ENCODE measurements at regions not wholly inside any gene's neighbourhood (a gene's known extent, or its start where the extent isn't known, plus 50 kb on each side); places are given as distances from the start of the nearest gene placed in this dataset.
A peak's percentile ranks its signal among the peaks of the same experiment; 100 is the strongest.

DNA sequence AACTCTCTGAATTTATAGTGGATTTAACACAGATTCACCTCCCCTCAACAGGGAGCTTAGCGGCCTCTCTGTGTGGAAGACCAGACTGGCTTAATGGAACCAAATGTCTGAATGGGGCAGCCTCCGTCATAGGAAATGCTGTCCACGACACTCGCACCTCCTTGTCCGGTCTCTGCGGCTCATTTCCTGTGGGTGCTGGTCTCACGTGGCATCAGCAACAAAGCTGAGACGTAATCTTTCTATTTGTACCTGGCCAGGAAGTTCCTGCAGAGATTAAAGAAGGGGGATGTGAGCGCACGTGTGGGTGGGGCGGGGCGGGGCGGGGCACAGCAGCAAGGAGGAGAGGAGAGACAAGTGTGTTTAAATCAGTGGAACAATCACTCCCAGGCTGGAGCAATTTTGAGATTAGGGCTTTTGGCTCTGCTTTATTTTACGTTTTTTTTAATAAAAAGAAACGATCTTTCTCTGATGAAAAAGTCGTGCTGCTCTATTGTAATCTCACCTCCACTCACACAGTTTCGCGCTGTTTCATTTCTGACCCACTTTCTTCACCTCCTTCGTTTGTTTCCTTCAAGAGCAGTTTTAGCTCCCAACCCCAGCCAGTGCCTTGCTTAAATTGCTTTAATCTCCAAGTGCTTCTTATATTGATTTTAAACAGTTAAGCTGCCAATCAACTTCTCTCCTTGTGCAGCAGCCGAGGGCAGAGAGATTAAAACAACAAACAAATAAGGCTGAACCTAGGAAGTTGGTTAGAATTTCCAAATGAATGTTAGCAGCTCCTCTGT, 132.2 kb upstream of the ASTN2 start:
- DNase-seq = no peak

- no peak for DNase-seq
These were observed 131.0 kb upstream of the ASTN2 start for GRCh38 chr9:117545846-117546245.

GRCh38 chr9:117543089-117543488, 128.2 kb upstream of the ASTN2 start:
- no peak for DNase-seq

- no peak for DNase-seq
These were observed 127.2 kb upstream of the ASTN2 start for GRCh38 chr9:117542021-117542420.

GRCh38 chr9:117541181-117541580, 126.3 kb upstream of the ASTN2 start:
- DNase-seq = no peak

GRCh38 chr9:117535973-117536372, 121.1 kb upstream of the ASTN2 start:
- no peak for DNase-seq

DNA sequence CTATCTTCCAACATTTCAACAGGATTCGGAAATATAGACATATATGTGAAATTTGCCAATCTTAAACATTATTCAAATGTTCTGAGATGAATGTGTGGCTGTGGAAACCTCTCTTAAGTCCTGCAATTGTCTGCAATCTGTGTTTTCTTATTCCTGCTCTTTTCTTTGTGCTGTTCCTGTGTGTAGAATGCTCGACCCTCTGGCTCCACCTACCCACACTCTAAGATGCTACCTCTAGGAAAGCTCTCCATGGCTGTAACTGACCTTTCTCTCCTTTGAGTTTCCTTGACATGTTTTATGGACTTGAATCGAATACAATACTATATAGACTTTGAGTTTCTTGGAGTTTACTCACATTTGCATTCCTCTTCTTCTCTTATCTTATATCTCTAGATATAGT, 120.6 kb upstream of the ASTN2 start:
- no peak for DNase-seq

- no peak for DNase-seq
These were observed 113.4 kb upstream of the ASTN2 start for GRCh38 chr9:117528225-117528624.

GRCh38 chr9:117526674-117527073, 111.8 kb upstream of the ASTN2 start:
- no peak for DNase-seq

- no peak for DNase-seq
These were observed 108.8 kb upstream of the ASTN2 start for GRCh38 chr9:117523531-117524153.

DNA sequence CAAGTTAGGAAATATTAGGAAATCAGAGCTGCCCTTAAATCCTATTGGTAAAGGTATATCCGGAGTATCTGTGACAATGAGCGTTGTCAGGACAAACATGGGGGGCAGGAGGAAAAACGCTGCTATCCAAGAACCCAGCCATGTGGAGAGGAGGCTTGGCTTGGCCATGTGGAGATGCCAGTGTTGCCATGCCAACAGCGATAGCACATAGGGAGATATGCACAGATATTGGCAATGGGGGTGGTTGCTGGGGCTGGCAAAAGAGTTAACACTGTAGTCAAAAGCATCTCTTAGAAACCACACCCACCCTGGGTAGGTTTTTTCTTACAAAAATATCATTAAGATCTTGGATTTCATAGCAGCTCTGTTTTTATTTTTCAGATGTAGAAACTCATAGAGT, 106.4 kb upstream of the ASTN2 start:
- no peak for DNase-seq

DNA sequence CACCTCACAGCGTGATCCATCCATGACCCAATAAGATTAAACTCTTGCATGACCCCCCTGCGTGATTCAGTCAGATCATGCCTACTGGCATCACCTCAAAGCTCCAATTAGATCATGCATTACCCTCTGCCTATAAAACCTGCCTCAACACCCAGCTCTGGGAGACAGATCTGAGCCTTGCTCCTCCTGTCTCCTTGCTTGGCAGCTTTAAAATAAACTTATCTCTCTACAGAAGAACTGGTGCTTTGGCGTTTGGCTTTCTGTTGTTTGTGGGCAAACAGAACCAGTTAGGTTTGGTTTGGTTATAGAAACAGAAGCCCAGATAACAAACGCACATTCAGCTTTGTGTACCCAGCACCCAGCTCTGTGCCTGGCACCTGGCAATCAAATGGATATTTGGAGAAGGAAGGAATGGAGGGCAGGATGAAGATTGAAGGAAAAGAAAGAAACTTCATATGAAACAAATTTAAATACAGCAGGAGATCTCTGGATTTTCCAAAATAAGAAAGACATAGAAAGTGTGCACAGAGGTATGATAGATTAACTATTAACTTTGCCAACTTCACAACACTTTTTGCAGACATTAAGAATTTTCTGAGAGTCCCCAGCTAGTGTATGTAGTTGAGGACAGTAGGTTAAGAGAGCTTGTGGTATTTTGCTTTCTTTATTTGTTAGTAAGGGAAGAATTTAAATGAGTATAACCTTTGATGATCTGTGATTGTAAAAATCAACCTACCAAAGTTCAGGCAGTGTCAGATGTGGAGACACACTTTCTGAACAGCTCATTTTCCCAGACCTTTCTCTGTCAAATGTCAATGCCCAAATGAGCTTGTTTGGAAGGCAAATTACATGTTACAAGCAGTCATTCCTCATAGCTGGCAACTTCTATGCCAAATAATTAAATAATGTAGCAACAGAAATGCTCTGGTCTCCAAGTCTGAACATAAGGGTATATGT, 102.1 kb upstream of the ASTN2 start:
- DNase-seq = no peak

DNA sequence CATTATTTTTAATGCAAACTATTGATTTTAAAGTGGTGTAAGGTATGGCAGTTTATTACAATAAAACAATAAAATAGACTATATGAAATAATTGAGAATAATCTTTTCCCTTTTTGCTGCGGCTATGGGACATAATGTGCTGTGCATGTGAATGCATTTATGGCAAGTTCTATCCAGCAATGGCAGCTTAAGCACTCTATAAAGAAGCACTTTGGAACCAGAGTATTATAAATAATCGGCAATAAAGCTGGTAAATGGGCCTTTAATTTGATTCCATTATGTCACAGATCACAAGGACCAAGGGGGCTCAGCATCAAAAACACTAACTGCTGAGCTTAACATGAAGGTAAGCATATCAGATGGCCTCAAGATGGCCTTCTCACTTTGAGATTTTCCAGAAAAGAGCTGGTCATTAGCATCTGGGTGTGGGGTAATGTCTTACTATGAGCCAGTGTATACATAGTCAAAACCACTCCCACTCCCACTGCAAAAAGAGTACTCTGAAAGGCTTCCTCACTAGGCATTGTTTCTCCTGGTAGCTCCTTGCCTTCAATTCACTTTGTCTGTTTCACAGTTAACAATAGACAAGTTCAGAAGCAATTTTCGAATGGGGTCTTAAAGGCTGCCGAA, 97.1 kb upstream of the ASTN2 start:
- DNase-seq = no peak

DNA sequence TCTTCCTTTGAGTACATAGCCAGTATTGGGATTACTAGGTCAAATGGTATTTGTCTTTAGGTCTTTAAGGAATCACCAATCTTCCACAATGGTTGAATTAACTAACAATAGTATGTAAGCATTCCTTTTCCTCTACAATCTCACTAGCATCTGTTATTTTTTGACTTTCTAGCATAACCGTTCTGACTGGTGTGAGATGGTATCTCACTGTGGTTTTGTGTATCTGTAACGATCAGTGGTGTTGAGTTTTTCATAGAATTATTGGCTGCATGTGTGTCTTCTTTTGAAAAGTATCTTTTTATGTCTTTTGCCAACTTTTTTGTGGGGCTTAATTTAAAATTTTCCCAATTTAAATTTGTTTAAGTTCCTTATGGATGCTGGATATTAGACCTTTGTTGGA, 81.5 kb upstream of the ASTN2 start:
- no peak for DNase-seq

DNA sequence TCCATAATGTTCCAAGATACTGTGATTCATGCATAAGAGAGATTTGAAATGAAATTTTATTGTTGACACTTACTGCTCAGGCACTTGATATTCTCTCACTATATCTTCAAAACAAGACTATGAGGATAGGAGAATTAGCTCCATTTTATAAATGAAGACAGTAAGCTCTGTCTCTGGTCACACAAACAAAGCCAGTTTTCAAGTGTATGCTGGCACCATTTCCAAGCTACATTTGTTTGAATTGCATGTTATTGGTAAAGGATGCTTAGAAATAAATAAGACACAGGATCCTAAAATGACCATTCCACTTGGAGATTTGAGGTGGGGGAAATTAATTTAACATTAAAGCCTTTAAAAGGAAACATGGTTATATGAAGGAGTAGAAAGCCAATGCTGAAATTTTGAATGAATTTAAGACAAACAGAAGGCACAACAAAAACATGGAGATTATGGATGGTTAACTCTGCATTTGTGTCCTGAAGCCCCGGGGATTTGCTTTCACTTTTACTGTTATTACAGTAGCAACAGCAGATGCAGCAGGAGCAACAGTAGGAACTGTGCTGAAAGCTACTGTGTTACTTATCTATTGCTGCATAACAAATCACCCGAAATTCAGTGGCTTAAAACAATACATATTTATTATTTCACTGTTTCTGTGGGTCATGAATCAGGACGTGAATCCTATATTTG, 79.7 kb upstream of the ASTN2 start:
- DNase-seq = peak; percentile 27

- DNase-seq = no peak
These were observed 77.6 kb upstream of the ASTN2 start for GRCh38 chr9:117492476-117492875.

DNA sequence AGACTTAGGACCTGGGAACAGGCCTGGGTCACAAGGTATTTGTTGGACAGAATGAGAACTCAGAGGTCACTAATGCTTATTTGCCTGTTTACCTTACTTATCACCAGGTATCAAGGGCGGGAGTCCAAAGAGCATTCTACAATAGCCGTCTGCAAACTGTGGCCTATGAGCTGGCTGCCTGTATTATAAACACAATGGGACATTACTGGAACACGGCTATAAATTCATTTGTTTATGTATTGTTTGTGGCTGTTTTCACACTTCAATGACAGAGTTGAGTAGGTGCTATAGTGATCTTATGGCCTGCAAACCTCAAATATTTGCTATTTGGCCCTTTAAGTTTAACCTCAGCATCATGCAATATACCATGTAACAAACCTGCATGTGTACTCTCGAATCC, 76.6 kb upstream of the ASTN2 start:
- DNase-seq = no peak

DNA sequence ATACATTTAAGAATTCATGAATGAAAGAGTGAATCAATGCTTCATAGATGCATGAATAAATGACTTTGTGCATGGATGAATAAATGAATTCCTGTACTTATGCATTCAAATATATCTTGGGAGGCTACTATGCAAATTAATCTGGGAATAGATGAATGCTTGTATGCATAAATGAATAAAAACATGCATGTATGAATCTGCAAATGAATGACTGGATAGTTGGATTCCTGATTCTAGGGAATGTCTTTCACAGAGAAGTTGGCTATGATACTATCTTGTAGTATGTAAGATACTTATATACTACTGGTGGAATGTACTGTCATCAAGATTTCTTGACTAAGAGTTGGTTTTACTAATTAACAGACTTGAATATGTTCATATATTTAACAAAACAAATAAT, 75.3 kb upstream of the ASTN2 start:
- DNase-seq = no peak

- no peak for DNase-seq
These were observed 73.8 kb upstream of the ASTN2 start for GRCh38 chr9:117488659-117489058.

GRCh38 chr9:117487555-117488175, 72.8 kb upstream of the ASTN2 start:
- DNase-seq = peak; percentile 51

- DNase-seq = no peak
These were observed 71.6 kb upstream of the ASTN2 start for GRCh38 chr9:117486426-117486825.

DNA sequence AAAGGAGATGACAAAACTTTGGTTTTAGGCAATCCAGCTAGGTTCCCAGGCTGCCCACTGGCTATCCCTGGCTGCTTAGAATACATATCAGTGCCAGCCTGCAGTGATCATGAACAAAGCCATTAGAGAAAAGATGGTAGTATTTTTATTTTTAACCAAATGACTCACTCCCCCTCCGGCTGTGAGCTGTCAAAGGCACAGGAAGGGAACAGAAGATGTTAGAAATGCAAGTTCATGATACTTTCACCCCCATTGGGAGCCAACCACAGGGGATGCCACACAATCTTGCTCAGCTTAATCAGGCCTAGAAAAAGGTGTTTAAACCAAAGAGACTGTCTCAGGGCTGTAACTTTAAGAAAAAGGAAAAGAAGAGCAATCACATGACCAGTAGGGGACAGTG, 70.3 kb upstream of the ASTN2 start:
- DNase-seq = no peak

All from NCI-H1694 (cell line).